GM18505 (cell line): ENCODE measurements at regions not wholly inside any gene's neighbourhood (a gene's known extent, or its start where the extent isn't known, plus 50 kb on each side); places are given as distances from the start of the nearest gene placed in this dataset.
"Not testable (repeated sequence)": the region's sequence is repeated elsewhere in the genome, so short reads cannot be mapped to it uniquely, and the experiment has no call there.

Experiments used
- ATAC-seq: cut with Tn5 transposase; IDR thresholded peaks from one replicate; pipeline ENCODE4 v1.9.1; 2021; ENCODE audit not compliant: unreplicated experiment
- POLR2A ChIP-seq: IDR thresholded peaks from 4 replicates; pipeline ENCODE4 v1.6.1; 2011; ENCODE audit warnings: borderline replicate concordance; ENCODE audit not compliant: insufficient read depth, insufficient read length; ENCODE audit errors: extremely low read depth

GRCh38 chr4:17234678-17235077 is 277.2 kb downstream of the QDPR start:
- ATAC-seq = no peak
- no peak for TF ChIP-seq POLR2A

- no peak for TF ChIP-seq POLR2A
- ATAC-seq = no peak
These were observed 279.2 kb downstream of the QDPR start for GRCh38 chr4:17232566-17233253.

GRCh38 chr4:17231880-17232475 is 279.9 kb downstream of the QDPR start:
- ATAC-seq = not testable (repeated sequence)

- no peak for TF ChIP-seq POLR2A
- no peak for ATAC-seq
These were observed 281.2 kb downstream of the QDPR start for GRCh38 chr4:17230727-17231126.

GRCh38 chr4:17220816-17221215 is 291.1 kb downstream of the QDPR start:
- TF ChIP-seq POLR2A = no peak
- no peak for ATAC-seq

GRCh38 chr4:17218786-17219185 is 293.1 kb downstream of the QDPR start:
- TF ChIP-seq POLR2A = no peak
- no peak for ATAC-seq

GRCh38 chr4:17206829-17207801 is 304.8 kb downstream of the QDPR start:
- ATAC-seq = no peak
- no peak for TF ChIP-seq POLR2A

GRCh38 chr4:17204908-17205307 is 306.5 kb upstream of the LDB2 start:
- TF ChIP-seq POLR2A = no peak
- no peak for ATAC-seq

- ATAC-seq = no peak
- no peak for TF ChIP-seq POLR2A
These were observed 305.4 kb upstream of the LDB2 start for GRCh38 chr4:17203797-17204196.

GRCh38 chr4:17197070-17197469 is 298.6 kb upstream of the LDB2 start:
- ATAC-seq = no peak
- no peak for TF ChIP-seq POLR2A

GRCh38 chr4:17195461-17196275 is 297.2 kb upstream of the LDB2 start:
- TF ChIP-seq POLR2A = no peak
- ATAC-seq = no peak

GRCh38 chr4:17194586-17194985 is 296.1 kb upstream of the LDB2 start:
- ATAC-seq = no peak
- TF ChIP-seq POLR2A = no peak

- no peak for ATAC-seq
These were observed 291.3 kb upstream of the LDB2 start for GRCh38 chr4:17189759-17190158.

More at GRCh38 chr4:17189759-17190158, 291.3 kb upstream of the LDB2 start:
- no peak for TF ChIP-seq POLR2A
